GM23338 (cell line): ENCODE measurements at regions not wholly inside any gene's neighbourhood (a gene's known extent, or its start where the extent isn't known, plus 50 kb on each side); places are given as distances from the start of the nearest gene placed in this dataset.

Experiments used
- ATAC-seq: fragments of 200-7000 bp; cut with Tn5 transposase; 3 replicates; pipeline ENCODE4 v1.9.1; 2020
- DNase-seq: peaks from one replicate; pipeline ENCODE4 v3.0.0-alpha.2; 2015; ENCODE audit warnings: low spot score
- H2AFZ ChIP-seq: fragments of 200-600 bp; sonication (generic); 2 replicates; pipeline ENCODE4 v1.8.0; 2016; ENCODE audit warnings: antibody characterized with exemption, mild to moderate bottlenecking, moderate library complexity
- H3F3A ChIP-seq: fragments of 200-600 bp; sonication (generic); replicated peaks from 2 replicates; pipeline ENCODE4 v1.8.0; 2017; ENCODE audit warnings: antibody characterized with exemption, mixed run types, low read depth
- H3K27ac ChIP-seq: fragments of 200-600 bp; sonication (generic); 2 replicates; pipeline ENCODE4 v1.6.1; 2016; ENCODE audit warnings: low read depth
- H3K27me3 ChIP-seq: fragments of 200-600 bp; sonication (generic); 2 replicates; pipeline ENCODE4 v1.8.0; 2016; ENCODE audit warnings: mild to moderate bottlenecking, mixed run types, moderate library complexity; ENCODE audit not compliant: insufficient read depth
- H3K36me3 ChIP-seq: fragments of 200-600 bp; sonication (generic); 2 replicates; pipeline ENCODE4 v1.8.0; 2016; ENCODE audit warnings: mild to moderate bottlenecking; ENCODE audit not compliant: insufficient read depth
- H3K4me1 ChIP-seq: fragments of 200-600 bp; sonication (generic); 2 replicates; pipeline ENCODE4 v1.8.0; 2016; ENCODE audit warnings: mild to moderate bottlenecking, moderate library complexity; ENCODE audit not compliant: insufficient read depth
- H3K4me2 ChIP-seq: fragments of 200-600 bp; sonication (generic); 2 replicates; pipeline ENCODE4 v1.7.1; 2017; ENCODE audit warnings: mixed run types
- H3K4me3 ChIP-seq: fragments of 200-600 bp; sonication (generic); 2 replicates; pipeline ENCODE4 v1.6.1; 2016; ENCODE audit warnings: mixed run types
- H3K79me2 ChIP-seq: fragments of 200-600 bp; sonication (generic); replicated peaks from 2 replicates; pipeline ENCODE4 v1.8.0; 2017; ENCODE audit warnings: mild to moderate bottlenecking; ENCODE audit not compliant: insufficient read depth
- H3K9me2 ChIP-seq: fragments of 200-600 bp; sonication (generic); 2 replicates; pipeline ENCODE4 v1.8.0; 2017; ENCODE audit not compliant: insufficient read depth
- H4K20me1 ChIP-seq: fragments of 200-600 bp; sonication (generic); replicated peaks from 2 replicates; pipeline ENCODE4 v1.8.0; 2017; ENCODE audit warnings: mild to moderate bottlenecking; ENCODE audit not compliant: insufficient read depth
- H3K27ac Mint-ChIP-seq: 2 replicates; pipeline ENCODE4 v1.8.0; 2020; ENCODE audit warnings: inconsistent platforms, mild to moderate bottlenecking, moderate library complexity, mixed read lengths
- H3K27me3 Mint-ChIP-seq: 3 replicates; pipeline ENCODE4 v1.8.0; 2022; ENCODE audit warnings: low read depth, mild to moderate bottlenecking, moderate library complexity, mixed read lengths, inconsistent platforms; ENCODE audit not compliant: insufficient read depth, poor library complexity
- H3K36me3 Mint-ChIP-seq: 3 replicates; pipeline ENCODE4 v1.8.0; 2021; ENCODE audit warnings: low read depth, mild to moderate bottlenecking, inconsistent platforms, moderate library complexity, mixed read lengths
- H3K4me1 Mint-ChIP-seq: 3 replicates; pipeline ENCODE4 v1.8.0; 2020; ENCODE audit warnings: mild to moderate bottlenecking, inconsistent platforms, mixed read lengths
- H3K4me3 Mint-ChIP-seq: 3 replicates; pipeline ENCODE4 v1.8.0; 2021; ENCODE audit warnings: moderate library complexity, mild to moderate bottlenecking, inconsistent platforms, mixed read lengths
- H3K9me3 Mint-ChIP-seq: 3 replicates; pipeline ENCODE4 v1.8.0; 2020; ENCODE audit warnings: moderate library complexity, mild to moderate bottlenecking, inconsistent platforms, mixed read lengths
- CREB1 ChIP-seq: fragments of 250-450 bp; sonication (Bioruptor Pico); IDR thresholded peaks from 2 replicates; pipeline ENCODE4 v1.5.0; 2020; ENCODE audit warnings: low read depth, mild to moderate bottlenecking, moderate library complexity
- CTCF ChIP-seq, 2 experiments: fragments of 200-600 bp in 1 of 2; sonication (generic) in 1 of 2; conservative IDR thresholded peaks; 2 replicates each; pipeline versions ENCODE4 v1.5.1 to v1.6.1; 2016 to 2017; ENCODE audit warnings: antibody characterized with exemption in 2 of 2, low read depth in 2 of 2, mild to moderate bottlenecking in 2 of 2, moderate library complexity in 1 of 2
- EZH2 ChIP-seq: fragments of 200-600 bp; sonication (generic); IDR thresholded peaks from one replicate; pipeline ENCODE4 v1.8.0; 2017; ENCODE audit warnings: antibody characterized with exemption, mild to moderate bottlenecking, low read depth; ENCODE audit not compliant: unreplicated experiment
- NANOG ChIP-seq: IDR thresholded peaks from 2 replicates; pipeline ENCODE4 v1.6.1; 2016; ENCODE audit warnings: antibody characterized with exemption, borderline replicate concordance
- POLR2AphosphoS5 ChIP-seq: IDR thresholded peaks from 2 replicates; pipeline ENCODE4 v1.6.1; 2016; ENCODE audit warnings: antibody characterized with exemption, low read depth
- ZNF114 ChIP-seq: fragments of 250-450 bp; sonication (Bioruptor Pico); IDR thresholded peaks from 2 replicates; pipeline ENCODE4 v1.5.0; 2020; ENCODE audit warnings: mild to moderate bottlenecking, moderate library complexity
- ZNF331 ChIP-seq: fragments of 250-450 bp; sonication (Bioruptor Pico); IDR thresholded peaks from 2 replicates; pipeline ENCODE4 v1.5.0; 2020; ENCODE audit warnings: low read depth, mild to moderate bottlenecking, moderate library complexity
- ZNF462 ChIP-seq: fragments of 250-450 bp; sonication (Bioruptor Pico); IDR thresholded peaks from 2 replicates; pipeline ENCODE4 v1.5.0; 2020; ENCODE audit warnings: mild to moderate bottlenecking, moderate library complexity
- TF ChIP-seq, protein P1 (sequence below): IDR thresholded peaks from one replicate; pipeline ENCODE4 v1.6.1; 2018; ENCODE audit warnings: antibody characterized with exemption; ENCODE audit not compliant: unreplicated experiment
- TF ChIP-seq, protein P2 (sequence below): IDR thresholded peaks from 2 replicates; pipeline ENCODE4 v1.6.1; 2016; ENCODE audit warnings: antibody characterized with exemption

DNA sequence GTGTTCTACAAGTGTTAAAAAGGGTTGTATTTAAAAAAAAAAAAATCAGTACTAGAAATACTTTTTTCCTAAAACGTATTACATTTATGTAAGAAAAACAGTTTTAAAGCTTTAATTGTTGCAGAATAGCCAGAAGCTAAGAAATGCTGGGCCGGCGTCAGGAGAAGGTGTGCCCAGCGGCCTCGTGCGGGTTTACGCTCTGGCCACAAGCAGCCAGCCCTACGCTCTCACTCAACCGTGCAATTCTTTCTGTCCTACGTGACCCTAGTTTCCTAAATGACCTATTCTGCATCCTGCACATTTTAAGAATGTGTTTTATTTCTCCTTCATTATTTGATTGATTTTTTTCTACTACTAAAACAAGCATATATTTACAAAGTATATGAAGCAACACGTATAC is 279.7 kb upstream of the KLF14 start:
- Histone ChIP-seq H3K36me3 (no peaks in the 10 kb centered on the region), H3K4me1 (peaks cover 14% of the 10 kb centered on the region; the same call in 1 of the 2 replicates), H3K9me2 (no peaks in the 10 kb centered on the region), H4K20me1 (no peaks in the 10 kb centered on the region), H3K4me3 (no peak overlapping the region), H3K79me2 (no peaks in the 10 kb centered on the region; the same call in none of the 2 replicates), H2AFZ (no peak overlapping the region), H3K27me3 (no peaks in the 10 kb centered on the region), H3K4me2 (no peak overlapping the region), H3F3A (no peaks in the 10 kb centered on the region), H3K27ac (0 out of 2 replicates have a peak overlapping the region, but pooled peaks have one; percentile 17)
- DNase-seq (no peak), ATAC-seq (no peak)
- no peaks in the 10 kb centered on the region for H3K36me3 Mint-ChIP-seq
- no peak overlapping the region for H3K4me3 Mint-ChIP-seq
- no peak for TF ChIP-seq CTCF (conservative IDR thresholded peaks at IDR 0.05; ENCODE audit: low read depth in 2 of 2)
- TF ChIP-seq NANOG, result no peak
- TF ChIP-seq ZNF462 (CRISPR knock-in tag), result no peak
- no peak for TF ChIP-seq POLR2AphosphoS5
- TF ChIP-seq ZNF331, result no peak
- TF ChIP-seq CREB1 (CRISPR knock-in tag), result no peak
- TF ChIP-seq, protein P1, sequence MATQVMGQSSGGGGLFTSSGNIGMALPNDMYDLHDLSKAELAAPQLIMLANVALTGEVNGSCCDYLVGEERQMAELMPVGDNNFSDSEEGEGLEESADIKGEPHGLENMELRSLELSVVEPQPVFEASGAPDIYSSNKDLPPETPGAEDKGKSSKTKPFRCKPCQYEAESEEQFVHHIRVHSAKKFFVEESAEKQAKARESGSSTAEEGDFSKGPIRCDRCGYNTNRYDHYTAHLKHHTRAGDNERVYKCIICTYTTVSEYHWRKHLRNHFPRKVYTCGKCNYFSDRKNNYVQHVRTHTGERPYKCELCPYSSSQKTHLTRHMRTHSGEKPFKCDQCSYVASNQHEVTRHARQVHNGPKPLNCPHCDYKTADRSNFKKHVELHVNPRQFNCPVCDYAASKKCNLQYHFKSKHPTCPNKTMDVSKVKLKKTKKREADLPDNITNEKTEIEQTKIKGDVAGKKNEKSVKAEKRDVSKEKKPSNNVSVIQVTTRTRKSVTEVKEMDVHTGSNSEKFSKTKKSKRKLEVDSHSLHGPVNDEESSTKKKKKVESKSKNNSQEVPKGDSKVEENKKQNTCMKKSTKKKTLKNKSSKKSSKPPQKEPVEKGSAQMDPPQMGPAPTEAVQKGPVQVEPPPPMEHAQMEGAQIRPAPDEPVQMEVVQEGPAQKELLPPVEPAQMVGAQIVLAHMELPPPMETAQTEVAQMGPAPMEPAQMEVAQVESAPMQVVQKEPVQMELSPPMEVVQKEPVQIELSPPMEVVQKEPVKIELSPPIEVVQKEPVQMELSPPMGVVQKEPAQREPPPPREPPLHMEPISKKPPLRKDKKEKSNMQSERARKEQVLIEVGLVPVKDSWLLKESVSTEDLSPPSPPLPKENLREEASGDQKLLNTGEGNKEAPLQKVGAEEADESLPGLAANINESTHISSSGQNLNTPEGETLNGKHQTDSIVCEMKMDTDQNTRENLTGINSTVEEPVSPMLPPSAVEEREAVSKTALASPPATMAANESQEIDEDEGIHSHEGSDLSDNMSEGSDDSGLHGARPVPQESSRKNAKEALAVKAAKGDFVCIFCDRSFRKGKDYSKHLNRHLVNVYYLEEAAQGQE, result no peak
- TF ChIP-seq, protein P2, sequence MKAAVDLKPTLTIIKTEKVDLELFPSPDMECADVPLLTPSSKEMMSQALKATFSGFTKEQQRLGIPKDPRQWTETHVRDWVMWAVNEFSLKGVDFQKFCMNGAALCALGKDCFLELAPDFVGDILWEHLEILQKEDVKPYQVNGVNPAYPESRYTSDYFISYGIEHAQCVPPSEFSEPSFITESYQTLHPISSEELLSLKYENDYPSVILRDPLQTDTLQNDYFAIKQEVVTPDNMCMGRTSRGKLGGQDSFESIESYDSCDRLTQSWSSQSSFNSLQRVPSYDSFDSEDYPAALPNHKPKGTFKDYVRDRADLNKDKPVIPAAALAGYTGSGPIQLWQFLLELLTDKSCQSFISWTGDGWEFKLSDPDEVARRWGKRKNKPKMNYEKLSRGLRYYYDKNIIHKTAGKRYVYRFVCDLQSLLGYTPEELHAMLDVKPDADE, result no peak
- no peak for TF ChIP-seq EZH2
- no peak for TF ChIP-seq ZNF114 (CRISPR knock-in tag)
- H3K27ac Mint-ChIP-seq, result no peak overlapping the region
- peaks cover 19% of the 10 kb centered on the region for H3K4me1 Mint-ChIP-seq
- H3K9me3 Mint-ChIP-seq, result no peaks in the 10 kb centered on the region
- peaks cover 2% of the 10 kb centered on the region for H3K27me3 Mint-ChIP-seq
